Activated CD4-positive, alpha-beta T cell treated with anti-CD3 and anti-CD28 coated beads, Interleukin-2, amount 50 U/mL, for 24 hours (primary cell): ENCODE measurements at regions not wholly inside any gene's neighbourhood (a gene's known extent, or its start where the extent isn't known, plus 50 kb on each side); places are given as distances from the start of the nearest gene placed in this dataset.
"Not testable (repeated sequence)": the region's sequence is repeated elsewhere in the genome, so short reads cannot be mapped to it uniquely, and the experiment has no call there.

Experiments
- DNase-seq, 2 donors: peaks; one replicate each; pipeline ENCODE4 v3.0.0-alpha.2; 2020; ENCODE audit warnings: low read depth in 1 of 2, low spot score in 1 of 2

DNA sequence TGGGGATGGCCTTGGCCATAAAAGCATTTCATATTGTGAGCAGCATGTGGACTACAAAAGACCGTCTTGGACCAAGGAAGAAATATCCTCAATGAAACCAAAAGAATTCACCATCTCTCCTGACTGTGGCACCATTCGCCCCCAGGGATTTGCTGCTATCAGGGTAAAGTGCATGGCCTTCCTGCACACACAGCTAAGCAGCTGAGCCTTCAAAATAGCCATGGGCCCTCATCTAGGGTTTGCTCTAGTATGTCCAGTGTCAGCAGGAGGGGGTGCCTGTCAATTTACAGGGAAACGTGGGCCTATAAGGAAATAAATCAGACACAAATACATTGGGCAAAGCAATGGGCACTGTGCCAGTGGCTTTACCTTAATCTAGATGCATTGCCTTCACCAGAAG is 296.6 kb upstream of the NBPF12 start:
- DNase-seq = not testable (repeated sequence)

- not testable (repeated sequence) for DNase-seq
Observed at GRCh38 chr1:146640671-146641070, 297.5 kb upstream of the NBPF12 start.

- DNase-seq = not testable (repeated sequence)
Observed at GRCh38 chr1:146630302-146630701, 307.8 kb upstream of the NBPF12 start.

DNA sequence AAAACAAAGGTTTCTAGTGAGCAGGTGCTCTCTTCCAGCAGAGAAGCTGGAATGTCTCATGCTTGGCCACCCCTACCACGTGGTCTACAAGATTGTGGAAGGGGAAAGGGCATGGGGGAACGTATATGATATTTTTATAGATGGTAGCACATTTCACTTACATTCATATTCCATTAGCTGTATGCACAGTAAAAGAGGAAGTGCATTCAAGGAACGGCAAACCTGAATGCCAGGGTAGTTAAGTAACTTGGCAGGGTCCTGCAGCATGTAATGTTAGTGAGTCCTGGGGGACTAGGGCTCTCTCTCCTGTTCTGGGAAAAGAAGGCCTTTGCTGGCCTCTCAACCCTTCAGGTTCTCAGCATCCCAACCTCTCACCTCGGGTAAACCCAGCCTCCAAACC is 319.5 kb upstream of the NBPF12 start:
- DNase-seq = not testable (repeated sequence)

GRCh38 chr1:146604681-146605080 is 333.4 kb upstream of the NBPF12 start:
- not testable (repeated sequence) for DNase-seq

DNA sequence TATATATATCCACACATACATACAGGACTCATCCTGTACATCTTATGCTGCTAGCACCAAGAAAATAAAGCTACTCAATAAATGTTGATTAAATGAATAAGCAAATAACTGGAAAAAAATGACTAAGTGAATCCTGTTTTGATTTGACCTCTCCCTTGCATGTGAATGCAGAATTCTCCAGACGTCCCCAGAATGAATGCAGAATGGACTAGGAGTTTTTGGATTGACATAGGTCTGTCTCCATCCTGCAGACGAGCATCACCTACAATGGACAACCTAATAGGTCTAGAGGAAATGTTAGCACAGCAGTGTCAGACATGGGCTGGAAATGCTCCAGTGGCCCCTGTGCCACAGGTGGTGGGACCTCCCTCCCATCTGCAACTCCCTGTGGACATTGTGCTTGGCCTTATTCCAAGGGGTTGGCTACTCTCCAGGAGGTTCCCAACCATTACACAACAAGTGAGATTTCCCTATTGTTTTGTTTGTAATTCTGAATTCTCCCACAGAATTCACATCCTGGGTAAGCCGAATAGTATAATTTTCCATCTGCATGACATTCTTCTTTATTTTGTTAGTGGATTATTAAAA is 337.3 kb upstream of the NBPF12 start:
- DNase-seq = not testable (repeated sequence)

DNA sequence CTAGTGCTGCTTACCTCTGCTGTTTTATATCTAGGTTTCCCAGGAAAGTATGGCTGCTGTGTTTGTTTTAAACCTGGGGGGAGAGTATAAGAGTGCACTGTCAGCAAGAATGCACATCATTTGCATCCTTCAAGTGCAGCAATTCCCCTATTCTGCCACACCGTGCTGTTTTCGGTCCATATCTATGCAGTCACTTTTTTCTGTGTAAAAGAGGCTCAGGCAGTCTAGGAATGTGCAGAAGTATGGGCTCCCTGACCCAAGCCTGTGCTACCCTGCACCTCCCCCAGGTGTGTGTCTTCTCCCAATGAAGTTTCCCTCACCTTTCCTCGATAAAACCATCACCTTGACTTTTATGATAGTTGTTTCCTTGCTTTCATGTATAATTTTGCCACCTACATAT is 338.2 kb upstream of the NBPF12 start:
- DNase-seq = not testable (repeated sequence)

- not testable (repeated sequence) for DNase-seq
Observed at GRCh38 chr1:146581229-146581628, 352.4 kb upstream of the NOTCH2NLA start.

GRCh38 chr1:146567541-146567940 is 338.7 kb upstream of the NOTCH2NLA start:
- DNase-seq = not testable (repeated sequence)

GRCh38 chr1:146558032-146558431 is 329.2 kb upstream of the NOTCH2NLA start:
- not testable (repeated sequence) for DNase-seq

DNA sequence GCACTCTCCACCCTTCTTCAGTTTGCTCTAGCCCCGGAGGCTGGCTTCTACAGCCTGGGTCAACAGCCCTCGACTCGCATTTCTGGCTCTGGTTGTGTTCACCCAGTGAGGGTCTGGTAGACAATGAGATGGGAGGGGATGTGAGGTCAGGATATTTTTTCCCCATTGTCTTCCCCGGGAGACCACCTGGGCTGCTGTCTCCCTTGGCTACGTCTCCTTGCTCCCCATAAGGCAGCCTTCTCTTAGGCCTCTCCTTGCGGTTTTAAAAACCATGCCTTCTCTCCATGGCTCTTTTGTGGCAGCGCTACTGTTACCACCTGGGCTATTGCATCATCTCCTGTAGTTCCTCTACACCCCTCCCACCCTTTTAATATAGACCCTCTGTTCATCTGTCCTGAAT is 327.6 kb upstream of the NOTCH2NLA start:
- DNase-seq = not testable (repeated sequence)

- DNase-seq = not testable (repeated sequence)
Observed at GRCh38 chr1:146552414-146552813, 323.6 kb upstream of the NOTCH2NLA start.

- DNase-seq = not testable (repeated sequence)
Observed at GRCh38 chr1:146548684-146549083, 319.9 kb upstream of the NOTCH2NLA start.

- DNase-seq = not testable (repeated sequence)
Observed at GRCh38 chr1:146546189-146546588, 317.4 kb upstream of the NOTCH2NLA start.

DNA sequence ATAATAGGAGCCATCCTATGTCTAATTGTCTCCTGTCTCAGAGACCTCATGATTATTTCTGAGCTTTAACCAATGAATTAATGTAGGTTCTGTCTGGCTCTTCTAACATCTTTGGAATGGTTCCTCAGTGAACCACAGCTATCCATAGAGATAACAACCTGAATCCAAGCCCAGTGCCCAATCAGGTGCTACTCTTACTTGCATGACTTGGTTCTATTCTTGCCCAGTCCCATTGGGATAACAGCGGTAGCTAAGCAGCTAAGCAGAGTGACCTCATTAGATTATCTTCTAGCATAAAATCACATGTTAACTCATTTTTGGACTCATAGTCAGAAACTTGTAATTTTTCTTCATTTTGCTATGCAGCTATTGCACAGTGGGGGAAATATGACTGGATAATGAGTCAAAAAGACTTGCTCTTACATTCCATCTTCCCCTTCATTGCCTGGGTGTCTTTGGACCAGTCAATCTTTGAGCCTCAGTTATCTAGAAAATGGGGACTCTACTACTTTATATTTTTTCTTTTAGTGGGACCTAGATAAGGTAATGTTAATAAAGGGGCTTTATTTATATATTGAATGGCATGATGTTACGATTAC is 309.1 kb upstream of the NOTCH2NLA start:
- DNase-seq = not testable (repeated sequence)

DNA sequence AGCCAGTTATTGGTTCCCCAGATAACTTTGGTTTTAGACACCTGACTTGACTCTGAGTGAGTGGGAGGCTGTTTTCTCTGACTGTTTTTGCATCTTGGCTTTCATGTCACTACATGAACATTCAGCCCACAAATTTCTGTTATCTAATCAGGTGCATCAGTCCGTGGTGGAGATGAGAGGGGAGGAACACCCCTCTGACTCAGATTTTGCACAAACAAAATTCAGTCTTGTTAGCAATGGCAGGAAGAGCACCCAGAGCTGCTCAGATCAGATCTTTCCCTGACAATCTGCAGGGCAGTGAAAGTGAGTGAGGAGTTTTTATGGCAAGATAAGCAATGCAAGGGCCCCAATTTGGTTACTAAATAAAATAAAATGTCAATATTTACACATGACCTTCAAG is 307.2 kb upstream of the NOTCH2NLA start:
- not testable (repeated sequence) for DNase-seq

- DNase-seq = not testable (repeated sequence)
Observed at GRCh38 chr1:146535575-146535974, 306.8 kb upstream of the NOTCH2NLA start.

DNA sequence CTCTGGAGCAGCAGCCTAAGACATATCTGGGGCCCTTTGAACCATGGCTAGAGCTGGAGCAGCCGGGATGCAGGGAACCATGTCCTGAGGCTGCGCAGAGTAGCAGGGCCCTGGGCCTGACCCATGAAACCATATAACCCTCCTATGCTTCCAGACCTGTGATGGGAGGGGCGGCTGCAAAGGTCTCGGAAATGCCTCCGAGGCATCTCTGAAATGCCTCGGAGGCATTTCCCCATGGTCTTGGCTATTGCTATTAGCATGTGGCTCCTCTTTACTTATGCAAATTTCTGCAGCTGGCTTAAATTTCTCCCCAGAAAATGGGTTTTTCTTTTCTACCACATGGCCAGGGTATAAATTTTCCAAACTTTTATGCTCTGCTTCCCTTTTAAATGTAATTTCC is 302.1 kb upstream of the NOTCH2NLA start:
- DNase-seq = not testable (repeated sequence)

- not testable (repeated sequence) for DNase-seq
Observed at GRCh38 chr1:146522812-146523211, 294.0 kb upstream of the NOTCH2NLA start.

DNA sequence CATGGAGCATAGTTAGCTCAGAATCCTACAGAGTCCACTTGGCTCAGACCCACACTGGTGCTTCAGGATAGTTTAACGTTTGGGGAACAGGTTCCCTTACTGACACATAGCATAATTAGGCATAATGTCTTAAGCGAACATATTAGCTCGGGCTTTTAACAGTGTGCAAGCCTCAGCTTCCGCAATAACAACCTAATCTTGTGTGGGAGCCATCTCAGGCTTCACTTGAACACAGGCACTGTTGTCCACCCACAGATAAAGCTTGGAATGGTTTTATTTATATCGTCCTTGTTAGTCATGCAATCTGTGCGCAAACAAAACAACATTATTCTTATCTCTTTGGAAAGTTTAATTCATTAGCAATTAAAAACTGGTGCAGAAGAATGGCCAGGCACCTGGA is 293.5 kb upstream of the NOTCH2NLA start:
- not testable (repeated sequence) for DNase-seq

GRCh38 chr1:146521804-146522203 is 293.0 kb upstream of the NOTCH2NLA start:
- DNase-seq = not testable (repeated sequence)

- DNase-seq = not testable (repeated sequence)
Observed at GRCh38 chr1:146513754-146514153, 284.9 kb upstream of the NOTCH2NLA start.
